ENCODE measurements at regions not wholly inside any gene's neighbourhood (a gene's known extent, or its start where the extent isn't known, plus 50 kb on each side); places are given as distances from the start of the nearest gene placed in this dataset.

DNA sequence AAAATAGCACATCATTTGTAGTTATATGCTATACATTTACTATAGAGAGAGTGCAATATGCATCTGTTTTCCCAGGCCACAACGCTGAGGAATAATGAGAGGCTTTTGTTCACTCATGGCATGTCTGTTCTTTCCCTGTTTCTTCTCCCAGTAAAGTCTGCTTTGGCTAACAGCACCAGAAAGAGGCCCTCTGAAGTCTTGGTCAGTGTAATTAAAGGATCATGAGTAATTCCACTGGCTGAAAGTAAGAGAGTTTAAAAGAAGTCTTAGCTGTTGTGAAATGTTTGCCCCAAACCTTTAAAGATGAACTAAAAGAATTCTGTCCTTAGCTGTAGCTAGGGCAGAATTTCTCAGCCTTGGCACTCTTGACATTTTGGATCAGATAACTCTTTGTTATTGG, 228.8 kb downstream of the TLE4 start:
- Histone ChIP-seq H2BK15ac (ENCODE audit: low read depth, low read length) (no peak overlapping the region), H3K4me2 (ENCODE audit: insufficient read depth, insufficient read length, low read length) (no peak overlapping the region), H2AK5ac (ENCODE audit: insufficient read length, low read length) (no peak overlapping the region), H3K18ac (ENCODE audit: insufficient read length, low read depth, low read length) (no peak overlapping the region), H4K8ac (replicated peaks; ENCODE audit: insufficient read length, low read depth, low read length) (no peak overlapping the region), H2BK12ac (ENCODE audit: insufficient read length, low read depth, low read length) (no peak overlapping the region), H2BK120ac (ENCODE audit: low read depth, low read length, poor library complexity, severe bottlenecking) (no peak overlapping the region), H3K14ac (ENCODE audit: insufficient read depth, low read length) (no peak overlapping the region), H3K23ac (ENCODE audit: insufficient read length, low read depth, low read length) (no peak overlapping the region), H2BK20ac (ENCODE audit: low read depth, low read length, poor library complexity, severe bottlenecking) (no peak overlapping the region), H3K56ac (ENCODE audit: insufficient read length, low read depth, low read length) (no peak overlapping the region), H2AFZ (ENCODE audit: low read length) (no peak overlapping the region), H3K9ac (ENCODE audit: extremely low read depth, insufficient read length, low read length) (no peak overlapping the region), H3K79me1 (ENCODE audit: insufficient read depth, low read depth, low read length, poor library complexity, severe bottlenecking) (no peaks in the 10 kb centered on the region), H3K9me3 (ENCODE audit: control insufficient read depth, low read depth, low read length) (no peaks in the 10 kb centered on the region), H3K4ac (ENCODE audit: low read depth, low read length) (no peak overlapping the region), H3K79me2 (ENCODE audit: insufficient read depth, low read length) (0 out of 2 replicates have a peak, but pooled peaks cover 3% of the 10 kb centered on the region), H4K20me1 (ENCODE audit: control insufficient read depth, insufficient read depth, insufficient read length) (no peaks in the 10 kb centered on the region), H3K4me1 (ENCODE audit: insufficient read depth, low read length) (no peaks in the 10 kb centered on the region), H3K23me2 (ENCODE audit: insufficient read length, low read depth, low read length, poor library complexity, severe bottlenecking) (no peaks in the 10 kb centered on the region), H3K27ac (ENCODE audit: insufficient read length, low read depth, low read length) (no peak overlapping the region), H4K91ac (ENCODE audit: insufficient read length, low read depth, low read length) (no peak overlapping the region), H3T11ph (ENCODE audit: low read length) (no peak overlapping the region), H3K27me3 (ENCODE audit: insufficient read depth, low read length) (no peaks in the 10 kb centered on the region), H2BK5ac (ENCODE audit: insufficient read length, low read length) (no peak overlapping the region), H4K5ac (ENCODE audit: insufficient read length, low read depth, low read length) (no peak overlapping the region)
- Mint-ChIP-seq H3K27me3 (ENCODE audit: low read depth) (no peaks in the 10 kb centered on the region), H3K36me3 (ENCODE audit: insufficient read depth in 1 of 3, low read depth in 3 of 3) (no peaks in the 10 kb centered on the region), H3K9me3 (no peaks in the 10 kb centered on the region), H3K4me1 (no peaks in the 10 kb centered on the region), H3K27ac (no peak overlapping the region), H3K4me3 (no peak overlapping the region)
- no peak for DNase-seq
- WGBS (ENCODE audit: extremely low coverage, insufficient read length, low lambda C conversion rate): no CpG with 5 or more reads among the region's 1 CpG
- TF ChIP-seq, protein P1, sequence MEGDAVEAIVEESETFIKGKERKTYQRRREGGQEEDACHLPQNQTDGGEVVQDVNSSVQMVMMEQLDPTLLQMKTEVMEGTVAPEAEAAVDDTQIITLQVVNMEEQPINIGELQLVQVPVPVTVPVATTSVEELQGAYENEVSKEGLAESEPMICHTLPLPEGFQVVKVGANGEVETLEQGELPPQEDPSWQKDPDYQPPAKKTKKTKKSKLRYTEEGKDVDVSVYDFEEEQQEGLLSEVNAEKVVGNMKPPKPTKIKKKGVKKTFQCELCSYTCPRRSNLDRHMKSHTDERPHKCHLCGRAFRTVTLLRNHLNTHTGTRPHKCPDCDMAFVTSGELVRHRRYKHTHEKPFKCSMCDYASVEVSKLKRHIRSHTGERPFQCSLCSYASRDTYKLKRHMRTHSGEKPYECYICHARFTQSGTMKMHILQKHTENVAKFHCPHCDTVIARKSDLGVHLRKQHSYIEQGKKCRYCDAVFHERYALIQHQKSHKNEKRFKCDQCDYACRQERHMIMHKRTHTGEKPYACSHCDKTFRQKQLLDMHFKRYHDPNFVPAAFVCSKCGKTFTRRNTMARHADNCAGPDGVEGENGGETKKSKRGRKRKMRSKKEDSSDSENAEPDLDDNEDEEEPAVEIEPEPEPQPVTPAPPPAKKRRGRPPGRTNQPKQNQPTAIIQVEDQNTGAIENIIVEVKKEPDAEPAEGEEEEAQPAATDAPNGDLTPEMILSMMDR (conservative IDR thresholded peaks at IDR 0.05): no peak

All from H9 (cell line).